Activated naive CD8-positive, alpha-beta T cell treated with anti-CD3 and anti-CD28 coated beads for 36 hours (primary cell): ENCODE measurements at regions not wholly inside any gene's neighbourhood (a gene's known extent, or its start where the extent isn't known, plus 50 kb on each side); places are given as distances from the start of the nearest gene placed in this dataset.

ENCODE experiments used
- DNase-seq: peaks from one replicate; pipeline ENCODE4 v3.0.0; 2021
- H3K27ac Mint-ChIP-seq: one replicate; pipeline ENCODE4 v1.8.0; 2022; ENCODE audit warnings: mild to moderate bottlenecking, moderate library complexity, mixed read lengths
- H3K27me3 Mint-ChIP-seq: one replicate; pipeline ENCODE4 v1.8.0; 2022; ENCODE audit warnings: mild to moderate bottlenecking, mixed read lengths
- H3K36me3 Mint-ChIP-seq: one replicate; pipeline ENCODE4 v1.8.0; 2021; ENCODE audit warnings: mild to moderate bottlenecking, mixed read lengths
- H3K4me1 Mint-ChIP-seq: one replicate; pipeline ENCODE4 v1.8.0; 2021; ENCODE audit warnings: mixed read lengths
- H3K4me3 Mint-ChIP-seq: one replicate; pipeline ENCODE4 v1.8.0; 2022; ENCODE audit warnings: mild to moderate bottlenecking, moderate library complexity, mixed read lengths
- H3K9me3 Mint-ChIP-seq: one replicate; pipeline ENCODE4 v1.8.0; 2022; ENCODE audit warnings: mixed read lengths

DNA sequence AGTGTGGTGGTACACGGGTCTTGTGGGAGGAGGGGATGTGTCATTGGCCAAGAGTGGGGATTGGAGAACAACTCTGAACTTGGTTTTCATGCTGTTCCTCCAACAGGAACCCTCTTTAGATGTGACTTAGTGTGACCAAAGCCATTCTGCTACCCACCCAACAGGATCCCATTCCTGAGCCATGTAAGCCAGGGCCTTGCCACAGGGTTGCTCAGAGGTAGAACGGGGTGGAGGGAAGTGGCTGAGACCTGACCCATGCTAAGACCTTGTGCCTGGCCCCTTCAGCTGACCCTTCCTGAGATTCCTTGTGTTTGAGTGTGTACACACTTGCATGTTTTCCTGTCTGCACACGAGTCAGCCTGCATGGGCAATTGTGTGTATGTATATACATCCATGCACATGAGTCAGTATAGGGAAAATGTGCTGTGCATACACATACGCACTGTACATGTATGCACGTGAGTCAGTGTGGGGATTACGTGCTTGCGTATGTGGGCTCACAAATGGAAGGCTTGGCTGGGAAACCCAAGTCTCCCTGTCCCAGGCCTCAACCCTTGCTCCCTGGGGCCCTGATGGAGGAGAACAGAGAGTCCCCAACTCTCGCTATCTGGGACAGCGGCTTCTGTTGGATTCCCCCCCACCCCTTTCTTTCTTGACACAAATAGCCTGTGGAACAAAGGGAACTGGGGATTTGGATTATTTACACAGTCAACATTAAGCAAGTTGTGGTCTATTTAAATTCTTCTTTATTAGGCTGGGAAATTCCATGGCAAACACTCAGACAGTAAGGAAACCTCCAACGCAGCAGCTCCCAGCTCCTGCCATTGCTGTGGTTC lies 339.8 kb downstream of the DYSF start:
- no peak overlapping the region for H3K27ac Mint-ChIP-seq
- H3K27me3 Mint-ChIP-seq, result no peaks in the 10 kb centered on the region
- no peaks in the 10 kb centered on the region for H3K36me3 Mint-ChIP-seq
- no peaks in the 10 kb centered on the region for H3K4me1 Mint-ChIP-seq
- DNase-seq, result no peak
- no peaks in the 10 kb centered on the region for H3K9me3 Mint-ChIP-seq
- H3K4me3 Mint-ChIP-seq, result no peak overlapping the region

- H3K4me1 Mint-ChIP-seq, result no peaks in the 10 kb centered on the region
- H3K27me3 Mint-ChIP-seq, result no peaks in the 10 kb centered on the region
- H3K27ac Mint-ChIP-seq, result no peak overlapping the region
- no peaks in the 10 kb centered on the region for H3K9me3 Mint-ChIP-seq
- DNase-seq, result no peak
- no peaks in the 10 kb centered on the region for H3K36me3 Mint-ChIP-seq
- H3K4me3 Mint-ChIP-seq, result no peak overlapping the region
These were observed 338.3 kb downstream of the DYSF start for GRCh38 chr2:71791501-71792135.

- no peak overlapping the region for H3K27ac Mint-ChIP-seq
- H3K4me1 Mint-ChIP-seq, result no peaks in the 10 kb centered on the region
- H3K9me3 Mint-ChIP-seq, result no peaks in the 10 kb centered on the region
- H3K36me3 Mint-ChIP-seq, result no peaks in the 10 kb centered on the region
- DNase-seq, result no peak
- H3K27me3 Mint-ChIP-seq, result no peaks in the 10 kb centered on the region
- no peak overlapping the region for H3K4me3 Mint-ChIP-seq
These were observed 337.7 kb downstream of the DYSF start for GRCh38 chr2:71791061-71791450.

GRCh38 chr2:71790226-71791060 lies 337.1 kb downstream of the DYSF start:
- Mint-ChIP-seq H3K4me3 (no peak overlapping the region), H3K27me3 (no peaks in the 10 kb centered on the region), H3K4me1 (no peaks in the 10 kb centered on the region), H3K27ac (no peak overlapping the region), H3K36me3 (no peaks in the 10 kb centered on the region), H3K9me3 (no peaks in the 10 kb centered on the region)
- no peak for DNase-seq

- no peaks in the 10 kb centered on the region for H3K36me3 Mint-ChIP-seq
- H3K4me1 Mint-ChIP-seq, result no peaks in the 10 kb centered on the region
- no peak overlapping the region for H3K27ac Mint-ChIP-seq
- no peaks in the 10 kb centered on the region for H3K9me3 Mint-ChIP-seq
- peaks cover 3% of the 10 kb centered on the region for H3K27me3 Mint-ChIP-seq
- no peak overlapping the region for H3K4me3 Mint-ChIP-seq
- DNase-seq, result no peak
These were observed 336.3 kb downstream of the DYSF start for GRCh38 chr2:71789556-71790204.

- Mint-ChIP-seq H3K4me1 (no peaks in the 10 kb centered on the region), H3K27ac (no peak overlapping the region), H3K36me3 (no peaks in the 10 kb centered on the region), H3K4me3 (no peak overlapping the region), H3K27me3 (peaks cover 3% of the 10 kb centered on the region), H3K9me3 (no peaks in the 10 kb centered on the region)
- DNase-seq, result no peak
These were observed 335.4 kb downstream of the DYSF start for GRCh38 chr2:71788601-71789240.

DNA sequence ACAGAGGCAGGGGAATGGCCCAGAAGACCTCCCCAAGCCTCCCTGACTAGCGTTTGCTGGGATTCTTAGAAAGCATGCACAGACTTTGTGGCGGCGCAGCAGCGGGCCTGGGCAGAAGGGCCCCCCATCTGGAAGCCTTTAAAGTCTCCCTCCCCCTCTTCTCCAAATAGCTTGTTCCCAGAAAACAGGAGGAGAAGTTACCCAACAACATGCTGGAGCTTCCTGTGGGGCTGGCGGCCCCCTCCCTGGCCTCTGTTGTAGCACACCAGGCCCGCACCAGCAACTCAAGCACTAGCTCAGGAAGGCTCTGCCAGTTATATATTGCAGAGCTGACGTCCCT lies 334.8 kb downstream of the DYSF start:
- Mint-ChIP-seq H3K4me3 (no peak overlapping the region), H3K27me3 (peaks cover 3% of the 10 kb centered on the region), H3K27ac (no peak overlapping the region), H3K9me3 (no peaks in the 10 kb centered on the region), H3K36me3 (no peaks in the 10 kb centered on the region), H3K4me1 (no peaks in the 10 kb centered on the region)
- no peak for DNase-seq

GRCh38 chr2:71787476-71788185 lies 334.3 kb downstream of the DYSF start:
- Mint-ChIP-seq H3K36me3 (no peaks in the 10 kb centered on the region), H3K27ac (no peak overlapping the region), H3K27me3 (peaks cover 3% of the 10 kb centered on the region), H3K4me1 (no peaks in the 10 kb centered on the region), H3K4me3 (no peak overlapping the region), H3K9me3 (no peaks in the 10 kb centered on the region)
- DNase-seq, result no peak

GRCh38 chr2:71787108-71787415 lies 333.7 kb downstream of the DYSF start:
- H3K9me3 Mint-ChIP-seq, result no peaks in the 10 kb centered on the region
- no peak overlapping the region for H3K27ac Mint-ChIP-seq
- DNase-seq, result no peak
- no peaks in the 10 kb centered on the region for H3K36me3 Mint-ChIP-seq
- no peaks in the 10 kb centered on the region for H3K4me1 Mint-ChIP-seq
- no peak overlapping the region for H3K4me3 Mint-ChIP-seq
- peaks cover 3% of the 10 kb centered on the region for H3K27me3 Mint-ChIP-seq

GRCh38 chr2:71786291-71787107 lies 333.1 kb downstream of the DYSF start:
- DNase-seq, result no peak
- H3K36me3 Mint-ChIP-seq, result no peaks in the 10 kb centered on the region
- H3K4me1 Mint-ChIP-seq, result no peaks in the 10 kb centered on the region
- no peaks in the 10 kb centered on the region for H3K9me3 Mint-ChIP-seq
- no peak overlapping the region for H3K27ac Mint-ChIP-seq
- peaks cover 3% of the 10 kb centered on the region for H3K27me3 Mint-ChIP-seq
- no peak overlapping the region for H3K4me3 Mint-ChIP-seq

GRCh38 chr2:71785516-71785981 lies 332.2 kb downstream of the DYSF start:
- H3K9me3 Mint-ChIP-seq, result no peaks in the 10 kb centered on the region
- peaks cover 3% of the 10 kb centered on the region for H3K27me3 Mint-ChIP-seq
- no peak for DNase-seq
- H3K4me1 Mint-ChIP-seq, result no peaks in the 10 kb centered on the region
- no peaks in the 10 kb centered on the region for H3K36me3 Mint-ChIP-seq
- no peak overlapping the region for H3K27ac Mint-ChIP-seq
- H3K4me3 Mint-ChIP-seq, result no peak overlapping the region

DNA sequence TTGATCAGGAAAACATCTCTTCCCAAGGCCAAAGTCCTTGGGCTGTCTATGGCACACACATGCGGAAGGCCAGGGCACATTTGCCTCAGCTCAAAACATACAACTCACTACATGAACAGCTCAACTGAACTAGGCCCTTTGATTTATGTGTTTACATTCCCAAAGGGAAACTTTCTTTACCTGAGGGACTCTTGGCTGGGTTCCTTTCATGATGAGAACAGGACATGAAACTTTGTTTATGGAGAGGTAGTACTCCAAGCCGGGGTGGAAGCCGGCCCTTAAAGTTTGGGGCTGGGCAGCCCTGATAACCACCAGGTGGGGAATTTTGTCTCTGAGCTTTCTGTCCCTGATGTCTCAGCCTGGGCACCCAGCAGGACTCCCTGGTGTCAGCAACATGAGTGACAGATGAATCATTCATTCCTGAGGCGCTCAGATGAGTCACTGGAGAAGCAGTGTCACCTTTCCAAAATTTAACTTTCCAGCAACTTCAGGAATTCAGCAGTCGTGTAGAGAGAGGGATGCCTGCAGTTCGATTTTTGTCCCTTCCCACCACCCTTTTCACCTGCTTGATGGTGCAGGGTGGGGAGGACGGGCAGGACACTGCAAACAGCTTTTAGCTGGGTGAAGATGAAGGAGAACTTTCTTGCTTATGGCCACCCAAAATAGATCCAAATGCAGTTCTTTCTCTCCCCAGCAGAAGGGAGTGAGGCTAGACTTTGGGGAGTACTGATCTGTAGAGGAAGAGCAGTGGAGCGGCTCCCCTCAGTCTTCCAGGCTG lies 331.6 kb downstream of the DYSF start:
- Mint-ChIP-seq H3K4me1 (no peaks in the 10 kb centered on the region), H3K27me3 (peaks cover 3% of the 10 kb centered on the region), H3K9me3 (no peaks in the 10 kb centered on the region), H3K36me3 (no peaks in the 10 kb centered on the region), H3K4me3 (no peak overlapping the region), H3K27ac (no peak overlapping the region)
- DNase-seq, result no peak

- Mint-ChIP-seq H3K9me3 (no peaks in the 10 kb centered on the region), H3K4me1 (no peaks in the 10 kb centered on the region), H3K36me3 (no peaks in the 10 kb centered on the region), H3K27ac (no peak overlapping the region), H3K27me3 (peaks cover 3% of the 10 kb centered on the region), H3K4me3 (no peak overlapping the region)
- DNase-seq, result no peak
These were observed 330.5 kb downstream of the DYSF start for GRCh38 chr2:71783815-71784214.
